ENCODE measurements at regions not wholly inside any gene's neighbourhood (a gene's known extent, or its start where the extent isn't known, plus 50 kb on each side); places are given as distances from the start of the nearest gene placed in this dataset.
"Not testable (repeated sequence)": the region's sequence is repeated elsewhere in the genome, so short reads cannot be mapped to it uniquely, and the experiment has no call there.

- peak; percentile 29 for DNase-seq (ENCODE audit: low read depth)
These were observed 114.0 kb upstream of the ENPEP start for GRCh38 chr4:110361921-110362320.

- no peak for DNase-seq (ENCODE audit: low read depth)
These were observed 116.9 kb upstream of the ENPEP start for GRCh38 chr4:110359076-110359475.

GRCh38 chr4:110357521-110357920 lies 118.4 kb upstream of the ENPEP start:
- no peak for DNase-seq (ENCODE audit: low read depth)

- no peak for DNase-seq (ENCODE audit: low read depth)
These were observed 121.5 kb upstream of the ENPEP start for GRCh38 chr4:110354460-110354859.

- no peak for DNase-seq (ENCODE audit: low read depth)
These were observed 123.1 kb upstream of the ENPEP start for GRCh38 chr4:110352670-110353442.

GRCh38 chr4:110348711-110349383 lies 127.1 kb upstream of the ENPEP start:
- no peak for DNase-seq (ENCODE audit: low read depth)

GRCh38 chr4:110347805-110348204 lies 128.2 kb upstream of the ENPEP start:
- DNase-seq (ENCODE audit: low read depth), result no peak

GRCh38 chr4:110344165-110344564 lies 131.8 kb upstream of the ENPEP start:
- DNase-seq (ENCODE audit: low read depth), result peak; percentile 20

- DNase-seq (ENCODE audit: low read depth), result no peak
These were observed 132.4 kb upstream of the ENPEP start for GRCh38 chr4:110343534-110343933.

GRCh38 chr4:110341118-110341517 lies 134.8 kb upstream of the ENPEP start:
- DNase-seq (ENCODE audit: low read depth), result peak; percentile 5

- no peak for DNase-seq (ENCODE audit: low read depth)
These were observed 137.0 kb upstream of the ELOVL6 start for GRCh38 chr4:110335399-110335798.

- no peak for DNase-seq (ENCODE audit: low read depth)
These were observed 134.1 kb upstream of the ELOVL6 start for GRCh38 chr4:110332483-110332882.

- not testable (repeated sequence) for DNase-seq (ENCODE audit: low read depth)
These were observed 128.0 kb upstream of the ELOVL6 start for GRCh38 chr4:110326426-110326825.

- DNase-seq (ENCODE audit: low read depth), result no peak
These were observed 112.4 kb upstream of the ELOVL6 start for GRCh38 chr4:110310795-110311194.

- peak; percentile 48 for DNase-seq (ENCODE audit: low read depth)
These were observed 111.3 kb upstream of the ELOVL6 start for GRCh38 chr4:110309675-110310074.

GRCh38 chr4:110306303-110306702 lies 107.9 kb upstream of the ELOVL6 start:
- DNase-seq (ENCODE audit: low read depth), result peak; percentile 4

GRCh38 chr4:110305455-110305854 lies 107.0 kb upstream of the ELOVL6 start:
- DNase-seq (ENCODE audit: low read depth), result no peak

- DNase-seq (ENCODE audit: low read depth), result no peak
These were observed 98.5 kb upstream of the ELOVL6 start for GRCh38 chr4:110296892-110297291.

GRCh38 chr4:110294165-110294564 lies 95.8 kb upstream of the ELOVL6 start:
- DNase-seq (ENCODE audit: low read depth), result peak; percentile 42

- no peak for DNase-seq (ENCODE audit: low read depth)
These were observed 94.8 kb upstream of the ELOVL6 start for GRCh38 chr4:110292994-110293744.

GRCh38 chr4:110290511-110290910 lies 92.1 kb upstream of the ELOVL6 start:
- DNase-seq (ENCODE audit: low read depth), result no peak

GRCh38 chr4:110289601-110290100 lies 91.2 kb upstream of the ELOVL6 start:
- no peak for DNase-seq (ENCODE audit: low read depth)

- DNase-seq (ENCODE audit: low read depth), result peak; percentile 71
These were observed 88.7 kb upstream of the ELOVL6 start for GRCh38 chr4:110287130-110287529.
